ENCODE measurements at regions not wholly inside any gene's neighbourhood (a gene's known extent, or its start where the extent isn't known, plus 50 kb on each side); places are given as distances from the start of the nearest gene placed in this dataset.

GRCh38 chr5:54615381-54615780 is 97.8 kb downstream of the SNX18 start:
- no peaks in the 10 kb centered on the region for H3K9me2 ChIP-seq (ENCODE audit: insufficient read depth)
- H3K4me3 ChIP-seq (replicated peaks in 1 of 2; ENCODE audit: low read depth in 1 of 2, low read length in 2 of 2) = no peak overlapping the region
- ChIA-PET CTCF (no interaction called here), RAD21 (ENCODE audit: low non-redundant PET in 1 of 2, low total read pairs in 2 of 2, uncharacterized antibody in 2 of 2, unreplicated experiment in 2 of 2) (no interaction called here), POLR2A (no interaction called here)
- no peaks in the 10 kb centered on the region for H3K36me3 ChIP-seq (ENCODE audit: control insufficient read depth in 1 of 2, insufficient read depth in 2 of 2, low read length in 2 of 2)
- no peaks in the 10 kb centered on the region for H3K9me3 ChIP-seq (ENCODE audit: control insufficient read depth in 1 of 2, insufficient read depth in 1 of 2, low read depth in 1 of 2, low read length in 2 of 2)
- BruUV-seq (replicated peaks) = no TSS peak
- H3K79me2 ChIP-seq (ENCODE audit: insufficient read depth, low read length) = no peaks in the 10 kb centered on the region
- no peak for TF ChIP-seq POLR2A (IDR thresholded peaks at IDR 0.05; ENCODE audit: borderline replicate concordance, extremely low read depth, insufficient read depth, insufficient read length)
- TF ChIP-seq MAX (IDR thresholded peaks at IDR 0.05) = no peak
- no peak for TF ChIP-seq RAD21 (IDR thresholded peaks at IDR 0.05; ENCODE audit: low read depth)
- no peaks in the 10 kb centered on the region for H4K20me1 ChIP-seq (ENCODE audit: insufficient read depth)
- no peak overlapping the region for H3K4me2 ChIP-seq (ENCODE audit: low read length)
- H3K4me1 ChIP-seq (ENCODE audit: control insufficient read depth in 1 of 2, insufficient read depth in 2 of 2, low read length in 2 of 2) = no peaks in the 10 kb centered on the region; a peak in 1 of 4 replicates
- H3K27ac ChIP-seq (ENCODE audit: low read depth, low read length) = no peak overlapping the region
- DNase-seq (ENCODE audit: low read depth, low spot score) (no peak), ATAC-seq (no peak)
- no peak overlapping the region for H3K9ac ChIP-seq (ENCODE audit: low read length)
- intact Hi-C loops (cut with micrococcal nuclease) = no loop called here
- H2AFZ ChIP-seq (ENCODE audit: low read depth, low read length, poor library complexity, severe bottlenecking) = no peak overlapping the region
- H3K27me3 ChIP-seq (ENCODE audit: insufficient read depth, low read length) = 0 out of 2 replicates have a peak, but pooled peaks cover 4% of the 10 kb centered on the region

- RAD21 ChIA-PET (ENCODE audit: low non-redundant PET in 1 of 2, low total read pairs in 2 of 2, uncharacterized antibody in 2 of 2, unreplicated experiment in 2 of 2) = no interaction called here
Observed at GRCh38 chr5:54612711-54613110, 95.2 kb downstream of the SNX18 start.

More at GRCh38 chr5:54612711-54613110, 95.2 kb downstream of the SNX18 start:
- H2AFZ ChIP-seq (ENCODE audit: low read depth, low read length, poor library complexity, severe bottlenecking) = no peak overlapping the region
- DNase-seq (ENCODE audit: low read depth, low spot score) (no peak), ATAC-seq (no peak)
- H3K4me3 ChIP-seq (replicated peaks in 1 of 2; ENCODE audit: low read depth in 1 of 2, low read length in 2 of 2) = no peak overlapping the region
- H3K9me2 ChIP-seq (ENCODE audit: insufficient read depth) = no peaks in the 10 kb centered on the region
- H3K4me2 ChIP-seq (ENCODE audit: low read length) = no peak overlapping the region
- intact Hi-C loops (cut with micrococcal nuclease) = no loop called here
- no peaks in the 10 kb centered on the region for H3K36me3 ChIP-seq (ENCODE audit: control insufficient read depth in 1 of 2, insufficient read depth in 2 of 2, low read length in 2 of 2)
- H3K9me3 ChIP-seq (ENCODE audit: control insufficient read depth in 1 of 2, insufficient read depth in 1 of 2, low read depth in 1 of 2, low read length in 2 of 2) = no peaks in the 10 kb centered on the region
- no peaks in the 10 kb centered on the region for H3K79me2 ChIP-seq (ENCODE audit: insufficient read depth, low read length)
- no peaks in the 10 kb centered on the region; a peak in 1 of 4 replicates for H3K4me1 ChIP-seq (ENCODE audit: control insufficient read depth in 1 of 2, insufficient read depth in 2 of 2, low read length in 2 of 2)
- H3K27me3 ChIP-seq (ENCODE audit: insufficient read depth, low read length) = no peaks in the 10 kb centered on the region
- BruUV-seq (replicated peaks) = no TSS peak
- no peak overlapping the region for H3K9ac ChIP-seq (ENCODE audit: low read length)
- ChIA-PET POLR2A (no interaction called here), CTCF (no interaction called here)
- no peak for TF ChIP-seq MAX (IDR thresholded peaks at IDR 0.05)
- no peak for TF ChIP-seq EGR1 (IDR thresholded peaks at IDR 0.05; ENCODE audit: low read depth)
- no peak for TF ChIP-seq ZNF274 (IDR thresholded peaks at IDR 0.05; ENCODE audit: low read depth, low read length)
- no peak for TF ChIP-seq ZBTB33 (IDR thresholded peaks at IDR 0.05; ENCODE audit: extremely low read depth, insufficient replicate concordance, low read length)
- no peak for TF ChIP-seq ELF1 (IDR thresholded peaks at IDR 0.05; ENCODE audit: borderline replicate concordance, low read depth)
- no peak for TF ChIP-seq EZH2phosphoT487 (IDR thresholded peaks at IDR 0.05; ENCODE audit: borderline replicate concordance)
- TF ChIP-seq SIN3A (IDR thresholded peaks at IDR 0.05; ENCODE audit: low read depth) = no peak
- no peak for TF ChIP-seq POLR2AphosphoS5 (IDR thresholded peaks at IDR 0.05; ENCODE audit: low read depth, low read length)
- no peak for TF ChIP-seq RAD21 (IDR thresholded peaks at IDR 0.05; ENCODE audit: low read depth)
- TF ChIP-seq CBX3 (IDR thresholded peaks at IDR 0.05; ENCODE audit: low read depth) = no peak
- TF ChIP-seq SP1 (IDR thresholded peaks at IDR 0.05; ENCODE audit: low read depth) = no peak
- H4K20me1 ChIP-seq (ENCODE audit: insufficient read depth) = no peaks in the 10 kb centered on the region
- no peak overlapping the region for H3K27ac ChIP-seq (ENCODE audit: low read depth, low read length)

Data from HCT116 (cell line).